GM13976 (cell line): ENCODE measurements at regions not wholly inside any gene's neighbourhood (a gene's known extent, or its start where the extent isn't known, plus 50 kb on each side); places are given as distances from the start of the nearest gene placed in this dataset.

Experiments
- DNase-seq: peaks from one replicate; pipeline ENCODE4 v3.0.0; 2012; ENCODE audit warnings: low spot score
- in situ Hi-C: fragments of 300-500 bp; cut with MboI; formaldehyde crosslinking; loops from one replicate; pipeline ENCODE4 v1.12.0; 2022; ENCODE audit warnings: low sequenced_read_pairs, mixed read lengths, inconsistent platforms; ENCODE audit not compliant: unreplicated experiment
- TF ChIP-seq, protein P1 (sequence below): IDR thresholded peaks from 2 replicates; pipeline ENCODE4 v1.5.1; 2012; ENCODE audit warnings: borderline replicate concordance, mild to moderate bottlenecking; ENCODE audit not compliant: insufficient read depth; ENCODE audit errors: extremely low read depth, missing control alignments, control extremely low read depth

DNA sequence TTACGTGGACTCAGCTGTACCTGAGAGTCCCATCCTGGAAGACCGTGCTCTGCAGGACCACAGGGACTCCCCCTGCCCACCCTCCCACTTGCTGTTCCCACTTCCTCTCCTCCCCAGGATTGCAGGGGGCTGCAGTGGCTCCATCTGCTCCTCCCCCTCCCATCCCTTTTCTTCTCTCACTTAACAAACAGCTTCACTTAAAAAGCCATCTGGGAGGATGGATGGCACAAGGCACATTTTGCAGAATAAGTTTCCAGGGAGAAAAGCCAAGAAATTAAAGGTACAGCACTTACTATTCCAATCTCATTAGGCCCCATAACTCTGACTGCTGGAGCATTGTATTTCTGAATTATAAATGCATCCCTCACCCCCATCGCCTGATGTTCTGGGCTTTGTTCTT, 458.7 kb downstream of the PTPRU start:
- TF ChIP-seq, protein P1, sequence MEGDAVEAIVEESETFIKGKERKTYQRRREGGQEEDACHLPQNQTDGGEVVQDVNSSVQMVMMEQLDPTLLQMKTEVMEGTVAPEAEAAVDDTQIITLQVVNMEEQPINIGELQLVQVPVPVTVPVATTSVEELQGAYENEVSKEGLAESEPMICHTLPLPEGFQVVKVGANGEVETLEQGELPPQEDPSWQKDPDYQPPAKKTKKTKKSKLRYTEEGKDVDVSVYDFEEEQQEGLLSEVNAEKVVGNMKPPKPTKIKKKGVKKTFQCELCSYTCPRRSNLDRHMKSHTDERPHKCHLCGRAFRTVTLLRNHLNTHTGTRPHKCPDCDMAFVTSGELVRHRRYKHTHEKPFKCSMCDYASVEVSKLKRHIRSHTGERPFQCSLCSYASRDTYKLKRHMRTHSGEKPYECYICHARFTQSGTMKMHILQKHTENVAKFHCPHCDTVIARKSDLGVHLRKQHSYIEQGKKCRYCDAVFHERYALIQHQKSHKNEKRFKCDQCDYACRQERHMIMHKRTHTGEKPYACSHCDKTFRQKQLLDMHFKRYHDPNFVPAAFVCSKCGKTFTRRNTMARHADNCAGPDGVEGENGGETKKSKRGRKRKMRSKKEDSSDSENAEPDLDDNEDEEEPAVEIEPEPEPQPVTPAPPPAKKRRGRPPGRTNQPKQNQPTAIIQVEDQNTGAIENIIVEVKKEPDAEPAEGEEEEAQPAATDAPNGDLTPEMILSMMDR = no peak
- DNase-seq = no peak
- in situ Hi-C loops = no loop called here

DNA sequence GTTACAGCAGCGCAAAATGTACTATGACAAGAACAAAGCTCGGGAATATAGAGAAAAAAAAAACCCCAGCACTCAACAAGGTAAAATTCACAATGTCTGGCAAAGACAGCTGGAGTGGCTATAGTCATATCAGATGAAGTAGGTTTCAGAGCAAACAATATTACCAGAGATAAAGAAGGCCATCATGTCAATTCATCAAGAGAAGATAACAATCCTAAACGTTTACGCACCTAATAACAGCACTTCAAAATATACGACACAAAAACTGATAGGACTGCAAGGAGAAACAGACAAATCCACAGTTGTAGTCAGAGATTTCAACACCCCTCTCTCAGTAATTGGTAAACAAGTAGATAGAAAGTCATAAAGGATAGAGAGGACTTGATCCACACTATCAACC, 455.2 kb downstream of the PTPRU start:
- in situ Hi-C loops = no loop called here
- no peak for DNase-seq
- TF ChIP-seq, protein P1 = no peak

DNA sequence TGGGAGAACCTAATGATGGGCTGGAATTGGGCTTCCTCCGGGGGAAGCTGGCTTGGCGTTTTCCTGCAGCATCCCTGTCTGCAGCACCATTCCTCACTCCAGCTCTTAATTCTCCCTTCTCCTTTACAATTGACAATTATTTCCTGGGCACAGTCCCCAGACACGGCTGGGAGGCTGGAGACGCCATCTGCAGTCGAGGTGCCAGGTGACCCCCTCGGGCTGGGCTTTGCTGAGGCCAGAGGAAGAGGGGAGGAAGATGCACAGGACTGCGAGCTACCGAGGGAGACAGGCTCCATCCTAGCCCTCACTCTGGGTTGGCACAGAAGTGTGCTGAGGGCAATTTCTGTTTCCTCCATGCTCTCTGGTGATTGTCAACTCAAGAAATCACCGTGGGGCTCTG, 453.8 kb downstream of the PTPRU start:
- TF ChIP-seq, protein P1 = no peak
- in situ Hi-C loops = no loop called here
- DNase-seq = no peak

DNA sequence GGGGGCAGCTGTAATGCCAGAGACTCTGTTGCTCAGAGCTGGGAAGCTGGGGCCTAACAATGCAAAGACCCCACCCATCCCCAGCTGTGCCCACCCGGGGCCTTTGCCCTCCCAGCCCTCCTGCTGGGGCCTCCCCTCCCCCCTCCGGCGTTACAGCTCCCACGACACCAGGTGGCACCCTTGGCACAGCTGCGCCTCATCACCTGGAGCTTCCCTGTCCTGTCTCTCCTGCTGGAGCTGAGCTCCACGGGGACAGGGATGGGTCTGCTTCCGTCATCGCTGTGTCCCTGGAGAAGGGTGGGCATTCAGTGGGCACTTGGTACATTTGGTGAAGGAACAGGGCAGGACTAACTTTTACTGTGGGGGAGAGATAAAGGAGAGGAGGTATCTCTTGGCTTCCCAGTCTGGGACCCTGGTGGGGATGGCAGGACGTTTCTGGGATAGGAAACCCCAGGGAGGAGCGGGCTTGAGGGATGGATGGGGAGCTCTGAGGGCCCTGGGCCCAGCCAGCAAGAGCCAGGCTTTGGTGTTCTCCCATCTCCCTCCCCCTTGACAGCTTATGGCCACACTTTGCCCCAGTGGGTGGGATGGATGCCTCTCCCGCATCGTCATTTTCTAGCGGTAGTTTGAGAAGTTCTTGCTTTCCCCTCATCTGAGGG, 453.2 kb downstream of the PTPRU start:
- DNase-seq = no peak
- TF ChIP-seq, protein P1 = no peak
- in situ Hi-C loops = no loop called here

DNA sequence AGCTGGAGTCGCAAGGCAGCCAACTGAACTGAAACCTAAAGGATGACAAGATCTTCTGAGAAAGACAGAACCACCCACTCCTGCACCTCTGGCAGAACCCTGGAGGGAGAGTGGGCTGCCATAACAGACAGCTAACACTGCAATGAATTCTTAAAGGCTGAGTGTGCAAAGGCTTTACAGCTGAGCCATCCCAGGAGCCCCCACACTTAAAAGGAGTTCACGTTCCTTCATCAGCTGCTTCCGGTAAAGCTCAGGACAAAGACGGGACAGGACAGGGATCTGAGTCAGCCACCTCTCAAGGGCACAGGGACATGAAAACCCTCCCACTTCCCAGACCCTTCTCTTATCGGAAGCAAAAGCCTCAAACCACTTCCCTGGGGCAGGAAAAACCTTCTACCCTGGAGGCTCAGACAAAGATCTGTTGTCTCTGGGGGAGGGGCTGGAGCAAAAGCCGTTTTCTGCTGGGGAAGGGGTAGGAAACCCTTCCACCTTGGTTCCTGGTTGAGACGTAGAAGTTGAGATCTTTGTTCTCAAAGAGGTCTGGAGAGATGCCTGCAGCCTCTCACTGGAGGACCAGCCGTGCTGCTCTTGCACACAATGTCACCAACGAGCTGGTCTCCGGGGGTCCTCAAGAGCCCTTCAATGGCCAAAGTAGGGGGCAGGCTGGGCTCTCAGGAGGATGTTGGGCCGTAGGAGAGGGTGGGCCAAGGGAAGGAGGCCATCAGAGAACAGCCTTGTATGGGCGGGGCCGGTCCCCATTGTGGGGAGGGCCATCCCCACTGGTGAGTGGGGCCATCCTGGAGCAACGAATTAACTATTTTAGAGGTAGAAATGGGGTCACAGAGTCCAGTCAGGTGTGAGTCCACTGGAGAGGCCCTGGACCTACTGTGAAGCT, 452.4 kb downstream of the PTPRU start:
- DNase-seq = peak; percentile 65
- TF ChIP-seq, protein P1 = no peak
- in situ Hi-C loops = no loop called here

DNA sequence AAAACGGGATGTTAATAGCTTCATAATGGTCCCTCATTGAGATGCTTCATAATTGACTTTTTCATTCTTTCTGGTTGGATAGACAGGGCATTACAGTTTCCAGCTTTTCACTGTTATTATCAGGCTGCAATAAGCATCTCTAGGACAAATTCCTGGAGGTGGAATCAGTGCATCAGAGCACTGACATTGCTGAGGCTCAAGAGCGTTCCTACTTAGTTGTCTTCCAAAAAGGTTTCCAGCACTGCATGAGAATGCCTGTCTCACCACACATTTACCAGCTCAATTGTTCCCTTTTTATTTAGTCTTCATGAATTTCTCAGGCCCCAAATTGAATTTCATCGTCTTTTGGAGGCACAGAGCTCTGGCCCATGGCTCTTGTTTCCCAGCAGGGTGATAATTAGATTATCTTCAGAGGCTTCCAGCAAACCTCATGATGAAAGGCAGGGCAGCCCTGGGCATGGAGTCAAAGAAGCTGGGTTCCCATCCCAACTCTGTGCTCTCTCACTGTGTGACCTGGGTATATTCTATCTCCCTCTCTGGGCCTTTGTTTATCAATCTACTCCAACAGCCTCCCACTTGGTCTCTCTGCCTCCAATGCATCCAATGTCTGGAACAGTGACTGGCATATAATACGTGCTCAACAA, 451.4 kb downstream of the PTPRU start:
- TF ChIP-seq, protein P1 = no peak
- in situ Hi-C loops = no loop called here
- no peak for DNase-seq
